Lower leg skin (tissue), 3 donors: ENCODE measurements at regions not wholly inside any gene's neighbourhood (a gene's known extent, or its start where the extent isn't known, plus 50 kb on each side); places are given as distances from the start of the nearest gene placed in this dataset.

Experiments
- POLR2A ChIP-seq, 2 donors: fragments of 450-650 bp; IDR thresholded peaks; one replicate each; pipeline ENCODE4 v1.6.1; 2016 to 2017; ENCODE audit warnings: antibody characterized with exemption in 2 of 2, mild to moderate bottlenecking in 1 of 2, moderate library complexity in 1 of 2
- TF ChIP-seq, protein P1 (sequence below), 3 donors: fragments of 450-650 bp; IDR thresholded peaks; one replicate each; pipeline ENCODE4 v1.5.1; 2016; ENCODE audit warnings: antibody characterized with exemption in 3 of 3, mild to moderate bottlenecking in 3 of 3, moderate library complexity in 2 of 3

DNA sequence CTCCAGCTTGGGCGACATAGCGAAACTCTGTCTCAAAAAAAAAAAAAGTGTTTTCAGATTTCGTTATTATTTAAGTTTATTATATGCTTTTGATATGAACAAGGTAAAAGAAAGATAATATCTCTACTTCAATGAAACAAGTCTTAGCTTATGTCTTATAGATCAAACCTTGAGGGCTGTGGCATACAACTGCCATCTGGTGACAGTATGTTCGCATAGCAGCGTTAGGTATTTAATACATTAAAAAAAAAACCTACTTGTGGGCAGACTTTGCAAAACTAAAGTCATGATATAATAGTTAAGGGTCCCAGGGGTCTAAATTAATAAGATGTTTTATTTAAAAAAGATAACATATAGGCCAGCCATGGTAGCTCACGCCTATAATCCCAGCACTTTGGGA is 161.2 kb upstream of the AMOT start:
- TF ChIP-seq, protein P1, sequence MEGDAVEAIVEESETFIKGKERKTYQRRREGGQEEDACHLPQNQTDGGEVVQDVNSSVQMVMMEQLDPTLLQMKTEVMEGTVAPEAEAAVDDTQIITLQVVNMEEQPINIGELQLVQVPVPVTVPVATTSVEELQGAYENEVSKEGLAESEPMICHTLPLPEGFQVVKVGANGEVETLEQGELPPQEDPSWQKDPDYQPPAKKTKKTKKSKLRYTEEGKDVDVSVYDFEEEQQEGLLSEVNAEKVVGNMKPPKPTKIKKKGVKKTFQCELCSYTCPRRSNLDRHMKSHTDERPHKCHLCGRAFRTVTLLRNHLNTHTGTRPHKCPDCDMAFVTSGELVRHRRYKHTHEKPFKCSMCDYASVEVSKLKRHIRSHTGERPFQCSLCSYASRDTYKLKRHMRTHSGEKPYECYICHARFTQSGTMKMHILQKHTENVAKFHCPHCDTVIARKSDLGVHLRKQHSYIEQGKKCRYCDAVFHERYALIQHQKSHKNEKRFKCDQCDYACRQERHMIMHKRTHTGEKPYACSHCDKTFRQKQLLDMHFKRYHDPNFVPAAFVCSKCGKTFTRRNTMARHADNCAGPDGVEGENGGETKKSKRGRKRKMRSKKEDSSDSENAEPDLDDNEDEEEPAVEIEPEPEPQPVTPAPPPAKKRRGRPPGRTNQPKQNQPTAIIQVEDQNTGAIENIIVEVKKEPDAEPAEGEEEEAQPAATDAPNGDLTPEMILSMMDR (IDR thresholded peaks at IDR 0.05): no peak
- no peak for TF ChIP-seq POLR2A (IDR thresholded peaks at IDR 0.05)
